A673 (cell line): ENCODE measurements at regions not wholly inside any gene's neighbourhood (a gene's known extent, or its start where the extent isn't known, plus 50 kb on each side); places are given as distances from the start of the nearest gene placed in this dataset.

Experiments
- EZH2 ChIP-seq: fragments of 200-600 bp; sonication (generic); IDR thresholded peaks from 2 replicates; pipeline ENCODE4 v1.6.1; 2017; ENCODE audit warnings: borderline replicate concordance, low read depth, mild to moderate bottlenecking, mixed read lengths, antibody characterized with exemption, low read length; ENCODE audit not compliant: poor library complexity, severe bottlenecking
- TF ChIP-seq, protein P1 (sequence below): fragments of 300-800, 200-600 bp; sonication (generic); conservative IDR thresholded peaks from 2 replicates; pipeline ENCODE4 v1.5.1; 2017; ENCODE audit warnings: low read depth, mild to moderate bottlenecking, antibody characterized with exemption, low read length, moderate library complexity, mixed read lengths

- TF ChIP-seq, protein P1, sequence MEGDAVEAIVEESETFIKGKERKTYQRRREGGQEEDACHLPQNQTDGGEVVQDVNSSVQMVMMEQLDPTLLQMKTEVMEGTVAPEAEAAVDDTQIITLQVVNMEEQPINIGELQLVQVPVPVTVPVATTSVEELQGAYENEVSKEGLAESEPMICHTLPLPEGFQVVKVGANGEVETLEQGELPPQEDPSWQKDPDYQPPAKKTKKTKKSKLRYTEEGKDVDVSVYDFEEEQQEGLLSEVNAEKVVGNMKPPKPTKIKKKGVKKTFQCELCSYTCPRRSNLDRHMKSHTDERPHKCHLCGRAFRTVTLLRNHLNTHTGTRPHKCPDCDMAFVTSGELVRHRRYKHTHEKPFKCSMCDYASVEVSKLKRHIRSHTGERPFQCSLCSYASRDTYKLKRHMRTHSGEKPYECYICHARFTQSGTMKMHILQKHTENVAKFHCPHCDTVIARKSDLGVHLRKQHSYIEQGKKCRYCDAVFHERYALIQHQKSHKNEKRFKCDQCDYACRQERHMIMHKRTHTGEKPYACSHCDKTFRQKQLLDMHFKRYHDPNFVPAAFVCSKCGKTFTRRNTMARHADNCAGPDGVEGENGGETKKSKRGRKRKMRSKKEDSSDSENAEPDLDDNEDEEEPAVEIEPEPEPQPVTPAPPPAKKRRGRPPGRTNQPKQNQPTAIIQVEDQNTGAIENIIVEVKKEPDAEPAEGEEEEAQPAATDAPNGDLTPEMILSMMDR, result no peak
- TF ChIP-seq EZH2, result no peak
These were observed 371.8 kb upstream of the E2F7 start for GRCh38 chr12:77437206-77437605.
